CD1c-positive myeloid dendritic cell (primary cell): ENCODE measurements at regions not wholly inside any gene's neighbourhood (a gene's known extent, or its start where the extent isn't known, plus 50 kb on each side); places are given as distances from the start of the nearest gene placed in this dataset.

Source experiments
- DNase-seq: peaks from one replicate; pipeline ENCODE4 v3.0.0-alpha.2; 2016; ENCODE audit errors: extremely low spot score

- DNase-seq: no peak
Observed at GRCh38 chr3:933326-933725, 159.5 kb upstream of the CNTN6 start.

DNA sequence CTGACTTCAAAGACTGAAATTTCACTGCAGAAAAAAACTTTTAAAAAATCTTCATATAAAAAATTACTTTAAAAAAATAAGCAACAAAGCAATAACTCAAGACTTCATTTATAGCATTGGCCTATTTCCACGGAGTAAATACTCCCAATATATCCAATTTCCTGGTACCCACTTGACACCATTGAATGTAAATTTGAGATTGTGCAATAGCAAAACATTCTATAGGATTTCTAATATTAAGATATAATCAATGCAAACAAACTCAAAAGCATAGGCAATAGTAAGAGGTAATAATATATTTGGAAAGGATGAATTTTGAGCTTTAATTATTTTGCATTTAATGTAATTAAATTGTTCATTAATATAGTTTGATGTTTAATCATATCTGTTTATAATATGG, 148.0 kb upstream of the CNTN6 start:
- no peak for DNase-seq

- no peak for DNase-seq
Observed at GRCh38 chr3:945738-946137, 147.1 kb upstream of the CNTN6 start.

GRCh38 chr3:952906-953305, 139.9 kb upstream of the CNTN6 start:
- no peak for DNase-seq

DNA sequence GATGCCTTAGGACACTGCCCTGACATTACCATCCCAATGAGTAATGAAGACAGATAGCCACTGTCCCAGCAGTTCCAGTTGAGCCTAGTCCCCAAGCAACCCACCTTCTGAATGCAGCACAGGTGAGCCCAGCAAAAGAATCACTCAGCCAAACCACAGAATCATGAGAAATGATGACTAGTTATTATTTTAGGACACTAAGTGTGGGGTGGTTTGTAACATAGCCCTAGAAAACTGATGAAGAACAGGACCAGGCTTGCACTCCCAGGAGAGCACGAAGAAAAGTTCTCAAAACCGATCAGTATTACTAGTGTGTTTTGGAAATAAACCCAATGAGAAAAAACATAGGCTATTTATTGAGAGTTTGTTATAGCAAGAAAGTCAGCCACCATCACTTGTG, 129.6 kb upstream of the CNTN6 start:
- DNase-seq: no peak

GRCh38 chr3:963755-964154, 129.1 kb upstream of the CNTN6 start:
- DNase-seq: no peak

DNA sequence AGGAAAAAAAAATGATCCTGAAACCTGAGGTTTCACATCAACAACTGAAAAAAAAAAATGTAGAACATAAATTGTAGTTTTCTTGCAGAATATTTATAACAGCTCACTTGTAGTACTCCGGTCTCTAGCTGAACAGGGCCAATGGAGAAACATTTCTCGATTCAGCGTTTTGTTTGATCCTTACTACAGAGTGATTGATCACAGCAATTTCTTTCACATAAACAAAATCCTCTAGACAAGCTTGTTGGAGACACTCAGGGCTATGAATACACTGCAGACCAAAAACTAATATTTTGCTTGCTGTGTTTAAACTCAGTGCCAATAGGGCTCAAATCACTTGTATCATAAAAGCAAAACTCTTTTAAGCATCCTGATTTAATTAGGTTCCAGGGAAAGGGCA, 127.0 kb upstream of the CNTN6 start:
- no peak for DNase-seq

DNA sequence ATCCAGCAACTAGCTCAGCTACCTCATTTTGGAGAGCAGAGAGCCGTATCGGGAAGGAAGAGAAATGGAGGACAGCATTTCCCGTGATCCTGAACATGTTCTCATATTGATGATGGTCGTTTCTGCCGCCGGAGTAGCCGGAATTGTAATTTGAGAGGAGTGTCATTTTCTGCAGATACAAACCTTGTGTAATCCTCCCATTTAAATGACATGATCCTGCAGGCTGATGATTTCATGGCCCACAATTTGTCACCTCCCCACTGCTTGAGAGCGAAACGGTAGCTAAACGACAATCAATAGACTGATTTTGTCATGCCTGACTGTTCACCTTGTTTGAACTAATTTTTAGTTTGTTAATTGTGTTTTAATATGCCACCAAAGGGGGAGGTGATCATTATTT, 126.5 kb upstream of the CNTN6 start:
- no peak for DNase-seq

GRCh38 chr3:973340-973739, 119.5 kb upstream of the CNTN6 start:
- no peak for DNase-seq

DNA sequence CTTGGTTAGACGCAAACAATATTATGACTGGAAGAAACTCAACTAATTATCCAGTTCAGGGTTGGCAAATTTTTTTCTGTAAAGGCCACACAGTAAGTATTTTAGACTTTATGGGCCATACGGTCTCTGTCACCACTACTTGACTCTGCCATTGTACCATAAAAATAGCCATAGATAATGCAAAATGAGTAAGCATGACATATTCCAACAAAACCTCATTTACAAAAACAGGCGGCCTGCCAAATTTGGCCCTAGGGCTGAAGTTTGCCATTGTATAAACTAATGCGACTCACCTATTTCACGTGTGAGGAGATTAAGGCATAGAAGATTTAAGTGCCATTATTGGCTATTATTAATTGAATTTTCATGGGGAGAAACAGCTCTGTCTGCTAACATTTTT, 116.8 kb upstream of the CNTN6 start:
- DNase-seq: no peak

DNA sequence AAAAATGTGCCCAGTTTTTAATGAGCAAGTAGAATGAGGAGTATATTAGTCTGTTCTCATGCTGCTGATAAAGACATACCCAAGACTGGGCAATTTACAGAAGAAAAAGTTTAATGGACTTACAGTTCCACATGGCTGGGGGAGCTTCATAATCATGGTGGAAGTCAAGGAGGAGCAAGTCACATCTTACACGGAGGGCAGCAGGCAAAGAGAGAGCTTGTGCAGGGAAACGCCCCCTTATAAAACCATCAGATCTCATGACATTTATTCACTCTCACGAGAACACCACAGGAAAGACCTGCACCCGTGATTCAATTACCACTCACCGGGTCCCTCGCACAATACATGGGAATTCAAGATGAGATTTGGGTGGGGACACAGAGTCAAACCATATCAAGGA, 111.7 kb upstream of the CNTN6 start:
- DNase-seq: no peak

GRCh38 chr3:988785-989184, 104.0 kb upstream of the CNTN6 start:
- no peak for DNase-seq

- DNase-seq: no peak
Observed at GRCh38 chr3:992871-993270, 100.0 kb upstream of the CNTN6 start.

GRCh38 chr3:1002010-1002409, 90.8 kb upstream of the CNTN6 start:
- DNase-seq: no peak

- DNase-seq: no peak
Observed at GRCh38 chr3:1007866-1008265, 85.0 kb upstream of the CNTN6 start.

DNA sequence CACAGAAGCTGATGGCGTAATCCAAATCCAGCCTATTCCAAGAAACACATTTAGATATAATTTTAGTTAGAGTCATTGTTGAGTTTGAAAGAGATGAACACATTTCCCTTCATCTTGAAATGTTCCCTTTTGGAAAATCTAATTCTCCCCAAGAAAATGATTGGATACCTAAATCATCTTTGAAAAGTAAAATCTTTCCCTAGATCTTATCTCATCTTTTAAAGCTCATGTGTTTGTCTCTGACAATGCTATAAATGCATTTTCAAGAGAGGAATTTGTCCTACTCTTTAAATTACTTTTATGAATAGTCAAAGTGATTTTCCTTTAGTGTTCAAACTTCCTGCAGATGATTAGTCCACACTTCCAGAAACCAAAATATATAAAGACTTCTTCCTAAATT, 82.6 kb upstream of the CNTN6 start:
- no peak for DNase-seq

GRCh38 chr3:1015826-1016225, 77.0 kb upstream of the CNTN6 start:
- DNase-seq: no peak

GRCh38 chr3:1017870-1018269, 75.0 kb upstream of the CNTN6 start:
- DNase-seq: no peak

DNA sequence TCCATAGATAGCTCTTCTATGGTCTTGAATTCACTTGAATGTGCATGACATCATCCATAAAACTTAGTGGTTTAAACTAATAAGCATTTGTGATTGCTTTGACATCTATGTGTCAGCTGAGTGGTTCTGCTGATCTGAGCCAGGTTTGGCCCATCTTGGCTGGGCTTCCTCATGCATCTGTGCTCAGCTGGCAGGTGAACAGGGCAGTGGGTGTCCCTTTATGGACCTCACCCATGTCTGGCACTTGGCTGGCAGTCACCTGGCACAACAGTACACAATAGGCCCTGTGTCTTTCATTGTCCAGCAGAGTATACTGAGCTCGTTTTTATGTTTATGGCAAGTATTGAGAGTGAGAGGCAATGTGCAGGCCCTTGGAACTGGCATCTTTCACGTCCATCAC, 73.7 kb upstream of the CNTN6 start:
- no peak for DNase-seq

GRCh38 chr3:1026395-1026794, 66.4 kb upstream of the CNTN6 start:
- DNase-seq: no peak

GRCh38 chr3:1036207-1036826, 56.5 kb upstream of the CNTN6 start:
- DNase-seq: no peak

GRCh38 chr3:1037631-1038030, 55.2 kb upstream of the CNTN6 start:
- DNase-seq: no peak
